ENCODE measurements at regions not wholly inside any gene's neighbourhood (a gene's known extent, or its start where the extent isn't known, plus 50 kb on each side); places are given as distances from the start of the nearest gene placed in this dataset.

DNA sequence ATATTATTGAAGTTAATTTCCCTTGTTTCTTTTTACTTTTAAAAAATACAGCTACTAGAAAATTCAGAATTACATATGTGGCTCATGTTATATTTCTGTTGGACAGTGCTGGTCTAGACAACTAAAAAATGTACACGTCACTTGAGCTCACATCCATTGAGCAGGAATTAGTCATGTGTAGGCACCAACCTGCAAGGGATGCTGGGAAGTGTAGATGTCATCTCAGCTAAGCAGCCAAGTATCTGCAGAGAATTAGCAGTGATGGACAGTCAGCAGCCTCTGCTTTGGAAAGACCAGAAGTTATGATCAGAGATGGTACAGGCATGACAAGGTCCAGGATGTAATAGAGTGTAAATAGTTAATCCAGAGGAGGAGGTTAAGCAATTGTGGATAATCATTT, 87.1 kb upstream of the HS3ST2 start:
- H3K4me1 ChIP-seq (ENCODE audit: low read length), result no peaks in the 10 kb centered on the region
- no peaks in the 10 kb centered on the region for H3K9me3 ChIP-seq (ENCODE audit: low read length)
- H3K9me2 ChIP-seq (replicated peaks; ENCODE audit: insufficient read depth, low read length), result no peaks in the 10 kb centered on the region
- H3K36me3 ChIP-seq (ENCODE audit: insufficient read depth, low read length), result no peaks in the 10 kb centered on the region
- DNase-seq, result no peak
- no peak overlapping the region for H2AFZ ChIP-seq (ENCODE audit: low read length)
- no peak overlapping the region for H3K4me2 ChIP-seq (ENCODE audit: low read depth, low read length, poor library complexity, severe bottlenecking)
- no peak overlapping the region for H3K27ac ChIP-seq (ENCODE audit: low read length)
- H3K27me3 ChIP-seq (ENCODE audit: low read length), result no peaks in the 10 kb centered on the region
- no peak overlapping the region for H3K4me3 ChIP-seq (ENCODE audit: low read length)
- H3K9ac ChIP-seq (ENCODE audit: low read length), result no peak overlapping the region
- no peaks in the 10 kb centered on the region for H4K20me1 ChIP-seq (ENCODE audit: insufficient read depth, low read depth, low read length)
- no peaks in the 10 kb centered on the region for H3K79me2 ChIP-seq (ENCODE audit: low read length)

DNA sequence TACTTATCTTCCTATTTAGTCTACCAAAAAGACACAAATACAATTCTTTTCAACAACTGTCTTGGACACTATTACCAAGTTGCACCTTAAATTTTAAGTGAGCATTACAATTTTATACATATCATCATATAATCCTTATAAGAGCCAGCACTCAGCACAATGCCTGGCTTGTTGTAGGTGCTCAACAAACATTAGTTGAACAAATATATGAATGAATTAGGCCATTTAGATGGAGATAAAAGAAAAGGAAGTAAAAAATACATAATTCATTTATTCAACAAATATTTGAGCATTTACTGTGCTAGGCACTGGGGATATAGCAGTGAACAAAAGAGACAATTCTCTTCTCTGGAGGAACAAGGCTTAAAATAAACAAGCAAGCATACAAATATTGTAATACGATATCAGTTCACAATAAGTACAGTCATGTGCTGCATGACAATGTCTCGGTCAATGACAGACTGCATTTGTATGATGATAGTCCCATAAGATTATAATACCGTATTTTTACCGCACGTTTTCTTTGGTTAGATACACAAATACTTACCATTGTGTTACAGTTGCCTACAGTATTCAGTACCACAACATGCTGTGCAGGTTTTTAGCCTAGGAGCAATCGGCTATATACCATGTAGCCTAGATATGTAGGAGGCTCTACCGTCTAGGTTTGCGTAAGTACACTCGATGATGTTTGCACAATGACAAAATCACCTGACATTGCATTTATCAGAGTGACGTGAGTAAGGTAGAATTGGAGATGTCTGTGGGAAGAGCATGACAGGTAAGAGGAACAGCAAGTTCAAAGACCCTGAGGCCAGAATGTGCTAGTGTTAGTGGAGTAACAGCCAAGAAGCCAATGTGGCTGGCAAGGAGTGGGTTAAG, 86.4 kb upstream of the HS3ST2 start:
- Histone ChIP-seq H3K4me3 (ENCODE audit: low read length) (no peak overlapping the region), H3K27ac (ENCODE audit: low read length) (no peak overlapping the region), H3K27me3 (ENCODE audit: low read length) (no peaks in the 10 kb centered on the region), H4K20me1 (ENCODE audit: insufficient read depth, low read depth, low read length) (no peaks in the 10 kb centered on the region), H3K79me2 (ENCODE audit: low read length) (no peaks in the 10 kb centered on the region), H3K36me3 (ENCODE audit: insufficient read depth, low read length) (no peaks in the 10 kb centered on the region), H3K9ac (ENCODE audit: low read length) (no peak overlapping the region), H3K4me2 (ENCODE audit: low read depth, low read length, poor library complexity, severe bottlenecking) (no peak overlapping the region), H3K9me3 (ENCODE audit: low read length) (no peaks in the 10 kb centered on the region), H3K4me1 (ENCODE audit: low read length) (no peaks in the 10 kb centered on the region), H3K9me2 (replicated peaks; ENCODE audit: insufficient read depth, low read length) (no peaks in the 10 kb centered on the region), H2AFZ (ENCODE audit: low read length) (no peak overlapping the region)
- no peak for DNase-seq

DNA sequence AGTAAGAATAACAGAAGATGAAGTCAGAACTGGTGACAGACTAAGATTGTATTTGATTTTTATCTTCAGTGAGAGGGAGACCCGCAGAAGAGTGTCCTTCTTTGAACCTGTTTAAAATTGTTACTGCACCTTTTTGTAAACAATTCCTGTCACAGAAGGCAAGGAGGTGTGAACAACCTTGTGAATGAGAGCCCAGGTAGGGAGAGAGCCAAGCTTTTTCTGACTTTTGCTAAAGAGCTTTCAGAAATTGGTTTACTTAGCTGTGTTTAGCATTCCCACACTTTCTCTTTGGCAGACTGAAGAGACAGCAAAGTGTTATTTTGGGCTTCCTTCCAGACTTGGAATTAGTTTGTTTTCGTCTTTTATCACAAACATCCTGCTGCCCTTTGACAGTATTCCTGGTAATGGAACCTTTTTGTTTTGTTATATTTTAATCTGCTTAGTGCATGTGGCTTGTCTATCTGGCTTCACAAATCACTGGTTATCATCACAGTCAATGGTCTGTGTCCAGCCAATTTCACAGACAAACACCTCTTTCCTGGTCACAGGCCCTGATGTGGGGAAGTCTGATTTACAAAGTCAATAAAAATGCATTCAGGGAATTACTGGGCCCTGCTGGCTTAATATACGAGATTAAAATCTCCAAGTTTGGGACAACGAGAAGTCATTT, 85.7 kb upstream of the HS3ST2 start:
- Histone ChIP-seq H4K20me1 (ENCODE audit: insufficient read depth, low read depth, low read length) (no peaks in the 10 kb centered on the region), H3K9me2 (replicated peaks; ENCODE audit: insufficient read depth, low read length) (no peaks in the 10 kb centered on the region), H3K4me3 (ENCODE audit: low read length) (no peak overlapping the region), H3K36me3 (ENCODE audit: insufficient read depth, low read length) (no peaks in the 10 kb centered on the region), H3K4me2 (ENCODE audit: low read depth, low read length, poor library complexity, severe bottlenecking) (no peak overlapping the region), H3K9ac (ENCODE audit: low read length) (no peak overlapping the region), H3K9me3 (ENCODE audit: low read length) (no peaks in the 10 kb centered on the region), H3K4me1 (ENCODE audit: low read length) (no peaks in the 10 kb centered on the region), H3K27me3 (ENCODE audit: low read length) (no peaks in the 10 kb centered on the region), H2AFZ (ENCODE audit: low read length) (no peak overlapping the region), H3K79me2 (ENCODE audit: low read length) (no peaks in the 10 kb centered on the region), H3K27ac (ENCODE audit: low read length) (no peak overlapping the region)
- DNase-seq, result no peak

DNA sequence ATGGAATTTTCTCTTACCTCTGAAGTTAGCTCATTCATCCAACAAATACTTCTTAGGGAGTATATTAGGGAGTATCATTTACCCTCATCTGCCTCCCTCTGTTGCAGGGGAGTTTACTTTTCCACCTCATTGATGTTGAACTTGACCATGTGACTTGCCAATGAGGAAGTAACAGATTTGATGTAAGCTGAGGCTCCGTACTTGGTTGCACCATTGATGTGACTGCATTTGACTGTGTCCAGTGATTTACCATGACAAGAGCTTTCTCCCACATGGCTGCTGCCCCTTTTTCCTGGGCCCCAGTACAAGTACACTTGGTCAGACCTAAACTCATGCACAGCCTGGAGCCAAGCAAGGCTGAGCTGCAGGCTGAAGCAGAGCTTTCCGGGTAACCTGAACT, 81.6 kb upstream of the HS3ST2 start:
- Histone ChIP-seq H3K4me3 (ENCODE audit: low read length) (no peak overlapping the region), H2AFZ (ENCODE audit: low read length) (no peak overlapping the region), H4K20me1 (ENCODE audit: insufficient read depth, low read depth, low read length) (no peaks in the 10 kb centered on the region), H3K9me3 (ENCODE audit: low read length) (no peaks in the 10 kb centered on the region), H3K79me2 (ENCODE audit: low read length) (no peaks in the 10 kb centered on the region), H3K9me2 (replicated peaks; ENCODE audit: insufficient read depth, low read length) (no peaks in the 10 kb centered on the region), H3K27ac (ENCODE audit: low read length) (no peak overlapping the region), H3K4me1 (ENCODE audit: low read length) (no peaks in the 10 kb centered on the region), H3K9ac (ENCODE audit: low read length) (no peak overlapping the region), H3K27me3 (ENCODE audit: low read length) (no peaks in the 10 kb centered on the region), H3K4me2 (ENCODE audit: low read depth, low read length, poor library complexity, severe bottlenecking) (no peak overlapping the region), H3K36me3 (ENCODE audit: insufficient read depth, low read length) (no peaks in the 10 kb centered on the region)
- peak; percentile 41 for DNase-seq

DNA sequence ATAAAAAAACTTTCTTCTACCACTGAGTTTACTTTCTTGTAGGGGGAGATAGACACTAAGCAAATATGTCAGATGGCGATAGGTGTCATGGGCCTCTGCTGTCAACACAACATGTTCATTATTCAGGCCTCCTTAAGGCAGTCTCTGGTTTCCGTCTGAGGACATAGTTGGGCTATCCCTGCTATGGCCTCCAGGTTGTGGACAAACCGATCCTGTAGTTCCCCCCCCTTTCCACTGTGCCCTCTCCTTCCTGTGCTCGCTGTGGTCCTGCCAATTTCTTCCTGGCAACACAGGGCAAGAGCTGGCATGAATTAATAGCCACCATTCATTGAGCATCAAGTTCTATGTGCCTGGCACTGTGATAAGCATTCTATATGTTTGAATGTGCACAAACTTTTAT, 81.0 kb upstream of the HS3ST2 start:
- Histone ChIP-seq H3K9me2 (replicated peaks; ENCODE audit: insufficient read depth, low read length) (no peaks in the 10 kb centered on the region), H3K36me3 (ENCODE audit: insufficient read depth, low read length) (no peaks in the 10 kb centered on the region)

DNA sequence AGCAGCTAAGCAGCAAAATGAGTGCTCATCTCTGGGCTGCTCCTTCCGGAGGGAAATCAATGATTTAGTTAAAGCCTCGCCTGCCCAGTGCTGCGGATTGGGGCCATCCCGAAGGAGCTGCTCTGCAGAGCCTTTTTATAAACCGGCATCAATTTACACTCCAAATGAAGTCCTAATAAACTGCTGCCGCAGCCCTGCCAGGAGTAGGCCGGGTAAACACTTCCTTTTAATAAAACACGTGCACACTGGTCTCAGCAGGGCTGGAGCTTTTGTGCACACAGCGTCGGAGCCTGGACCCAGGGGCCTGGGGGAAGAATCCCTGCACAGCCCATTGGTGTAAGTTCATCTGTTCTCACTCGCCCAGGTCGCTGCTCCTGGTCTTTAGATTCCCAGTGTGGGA, 79.6 kb upstream of the HS3ST2 start:
- DNase-seq, result no peak
- peaks cover 2% of the 10 kb centered on the region; the same call in 1 of the 2 replicates for H3K4me1 ChIP-seq (ENCODE audit: low read length)
- H4K20me1 ChIP-seq (ENCODE audit: insufficient read depth, low read depth, low read length), result no peaks in the 10 kb centered on the region
- H3K27me3 ChIP-seq (ENCODE audit: low read length), result no peaks in the 10 kb centered on the region
- H3K4me2 ChIP-seq (ENCODE audit: low read depth, low read length, poor library complexity, severe bottlenecking), result no peak overlapping the region
- no peaks in the 10 kb centered on the region for H3K9me3 ChIP-seq (ENCODE audit: low read length)
- H3K4me3 ChIP-seq (ENCODE audit: low read length), result no peak overlapping the region
- no peak overlapping the region for H3K9ac ChIP-seq (ENCODE audit: low read length)
- no peak overlapping the region for H3K27ac ChIP-seq (ENCODE audit: low read length)
- H3K36me3 ChIP-seq (ENCODE audit: insufficient read depth, low read length), result no peaks in the 10 kb centered on the region
- no peak overlapping the region for H2AFZ ChIP-seq (ENCODE audit: low read length)
- no peaks in the 10 kb centered on the region for H3K79me2 ChIP-seq (ENCODE audit: low read length)
- no peaks in the 10 kb centered on the region for H3K9me2 ChIP-seq (replicated peaks; ENCODE audit: insufficient read depth, low read length)

More for the DNA sequence above, 81.0 kb upstream of the HS3ST2 start:
- Histone ChIP-seq H3K79me2 (ENCODE audit: low read length) (no peaks in the 10 kb centered on the region), H3K4me1 (ENCODE audit: low read length) (no peaks in the 10 kb centered on the region), H3K9ac (ENCODE audit: low read length) (no peak overlapping the region), H2AFZ (ENCODE audit: low read length) (no peak overlapping the region), H3K27ac (ENCODE audit: low read length) (no peak overlapping the region), H3K4me2 (ENCODE audit: low read depth, low read length, poor library complexity, severe bottlenecking) (no peak overlapping the region), H3K9me3 (ENCODE audit: low read length) (no peaks in the 10 kb centered on the region), H3K4me3 (ENCODE audit: low read length) (no peak overlapping the region), H4K20me1 (ENCODE audit: insufficient read depth, low read depth, low read length) (no peaks in the 10 kb centered on the region), H3K27me3 (ENCODE audit: low read length) (no peaks in the 10 kb centered on the region)
- DNase-seq, result no peak

DNA sequence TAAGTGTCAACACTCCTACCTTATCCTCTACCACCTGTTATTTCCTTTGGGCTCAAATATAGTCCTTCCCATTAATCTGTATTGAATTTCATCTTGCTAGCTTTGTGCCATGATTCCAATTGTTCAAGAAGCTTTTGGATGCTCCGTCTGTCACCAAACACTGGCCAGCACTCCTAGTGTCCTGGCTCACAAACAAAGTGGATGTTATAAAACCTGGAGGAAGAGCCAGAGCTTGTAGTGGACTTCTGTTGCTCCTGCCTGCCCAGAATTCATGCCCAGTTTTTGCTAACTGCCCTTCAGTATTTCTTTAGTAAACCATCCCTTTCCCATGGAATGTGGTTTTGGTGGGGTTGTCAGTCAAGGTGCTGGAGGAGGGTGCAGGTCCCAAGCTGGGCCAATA, 77.2 kb upstream of the HS3ST2 start:
- no peak overlapping the region for H2AFZ ChIP-seq (ENCODE audit: low read length)
- H3K4me3 ChIP-seq (ENCODE audit: low read length), result no peak overlapping the region
- peaks cover 2% of the 10 kb centered on the region; the same call in 1 of the 2 replicates for H3K4me1 ChIP-seq (ENCODE audit: low read length)
- H3K9ac ChIP-seq (ENCODE audit: low read length), result no peak overlapping the region
- no peaks in the 10 kb centered on the region for H4K20me1 ChIP-seq (ENCODE audit: insufficient read depth, low read depth, low read length)
- H3K79me2 ChIP-seq (ENCODE audit: low read length), result no peaks in the 10 kb centered on the region
- DNase-seq, result no peak
- no peak overlapping the region for H3K4me2 ChIP-seq (ENCODE audit: low read depth, low read length, poor library complexity, severe bottlenecking)
- no peaks in the 10 kb centered on the region for H3K27me3 ChIP-seq (ENCODE audit: low read length)
- H3K9me3 ChIP-seq (ENCODE audit: low read length), result no peaks in the 10 kb centered on the region
- H3K27ac ChIP-seq (ENCODE audit: low read length), result no peak overlapping the region
- no peaks in the 10 kb centered on the region for H3K36me3 ChIP-seq (ENCODE audit: insufficient read depth, low read length)
- H3K9me2 ChIP-seq (replicated peaks; ENCODE audit: insufficient read depth, low read length), result no peaks in the 10 kb centered on the region

DNA sequence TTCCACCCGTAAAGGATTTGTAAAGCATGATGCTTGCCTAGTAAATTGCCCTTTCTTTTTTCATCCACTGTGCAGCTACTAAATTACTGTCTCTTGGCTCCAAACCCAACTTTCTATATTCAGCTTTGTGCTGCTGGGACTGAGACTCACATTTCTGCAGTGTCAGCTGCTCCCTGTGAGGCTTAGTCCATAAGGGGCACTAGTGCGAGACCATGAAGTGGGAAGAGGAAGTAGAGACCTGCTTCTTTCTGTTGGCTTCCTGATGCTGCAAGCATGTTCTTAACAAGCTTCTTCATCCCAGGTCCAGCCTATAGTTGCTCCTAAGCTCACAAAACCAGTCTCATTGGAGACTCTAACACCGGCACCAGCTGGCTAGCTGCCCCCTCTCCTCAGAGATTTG, 74.9 kb upstream of the HS3ST2 start:
- Histone ChIP-seq H3K4me1 (ENCODE audit: low read length) (peaks cover 2% of the 10 kb centered on the region; the same call in 1 of the 2 replicates), H3K4me2 (ENCODE audit: low read depth, low read length, poor library complexity, severe bottlenecking) (no peak overlapping the region), H3K27me3 (ENCODE audit: low read length) (no peaks in the 10 kb centered on the region), H3K36me3 (ENCODE audit: insufficient read depth, low read length) (no peaks in the 10 kb centered on the region), H4K20me1 (ENCODE audit: insufficient read depth, low read depth, low read length) (no peaks in the 10 kb centered on the region), H2AFZ (ENCODE audit: low read length) (no peak overlapping the region), H3K9me3 (ENCODE audit: low read length) (no peaks in the 10 kb centered on the region), H3K4me3 (ENCODE audit: low read length) (no peak overlapping the region), H3K9ac (ENCODE audit: low read length) (no peak overlapping the region), H3K27ac (ENCODE audit: low read length) (no peak overlapping the region), H3K79me2 (ENCODE audit: low read length) (no peaks in the 10 kb centered on the region), H3K9me2 (replicated peaks; ENCODE audit: insufficient read depth, low read length) (no peaks in the 10 kb centered on the region)
- DNase-seq, result peak; percentile 45

Data from Karpas-422 (cell line).